ENCODE measurements at regions not wholly inside any gene's neighbourhood (a gene's known extent, or its start where the extent isn't known, plus 50 kb on each side); places are given as distances from the start of the nearest gene placed in this dataset.

DNA sequence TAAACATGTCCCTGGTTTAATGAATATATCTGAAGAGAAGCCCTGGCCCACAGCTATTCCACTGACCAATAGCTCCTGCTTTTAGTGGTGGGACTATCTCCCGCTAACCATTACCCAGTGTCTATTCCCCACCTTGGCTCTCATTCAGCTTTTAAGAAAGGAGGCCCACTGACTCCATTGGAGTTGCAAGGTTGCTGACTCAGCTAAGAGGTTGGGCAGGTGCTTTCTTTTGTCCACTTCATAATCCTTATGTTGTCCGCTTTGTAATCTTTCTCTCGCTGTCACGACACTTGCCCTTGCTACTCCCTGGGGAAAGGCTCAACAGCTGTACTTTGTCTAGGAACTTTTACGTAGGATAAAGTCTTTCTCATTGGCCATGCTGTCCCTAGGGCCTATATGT, 453.4 kb upstream of the CCDC196 start:
- TF ChIP-seq MAFK (IDR thresholded peaks at IDR 0.05; ENCODE audit: low read depth, low read length): peak; percentile 52
- TF ChIP-seq SMC3 (IDR thresholded peaks at IDR 0.05; ENCODE audit: low read depth, low read length): no peak
- H2BK15ac ChIP-seq (ENCODE audit: low read depth, low read length): no peak overlapping the region
- intact Hi-C loops (cut with micrococcal nuclease): no loop called here
- H2AK9ac ChIP-seq (replicated peaks; ENCODE audit: low read depth, low read length, poor library complexity): no peak overlapping the region
- no peak overlapping the region for H3K56ac ChIP-seq (ENCODE audit: extremely low read depth, insufficient read depth, low read length)
- H2BK20ac ChIP-seq (ENCODE audit: low read depth, low read length): no peak overlapping the region
- H3K18ac ChIP-seq (ENCODE audit: low read depth, low read length): no peak overlapping the region
- no peak overlapping the region for H2AK5ac ChIP-seq (ENCODE audit: low read depth, low read length)
- no peaks in the 10 kb centered on the region for H4K20me1 ChIP-seq (ENCODE audit: insufficient read depth, low read length)
- H2BK120ac ChIP-seq (ENCODE audit: low read depth, low read length): no peak overlapping the region
- CTCF ChIA-PET: no interaction called here
- H4K8ac ChIP-seq (ENCODE audit: low read depth in 2 of 2, low read length in 2 of 2): no peak overlapping the region
- no peak overlapping the region for H2BK5ac ChIP-seq (ENCODE audit: low read depth, low read length, poor library complexity, severe bottlenecking)
- H3K9ac ChIP-seq (ENCODE audit: low read depth, low read length): no peak overlapping the region
- H3K14ac ChIP-seq (replicated peaks; ENCODE audit: low read depth, low read length): no peak overlapping the region
- H4K91ac ChIP-seq (ENCODE audit: insufficient read depth, low read depth, low read length): no peak overlapping the region
- no peak overlapping the region for H3K4me3 ChIP-seq (ENCODE audit: insufficient read depth, low read depth, low read length)
- no peak overlapping the region for H2AFZ ChIP-seq (replicated peaks; ENCODE audit: low read length, poor library complexity)
- no peak overlapping the region for H3K23ac ChIP-seq (ENCODE audit: low read depth, low read length)
- H3K4me2 ChIP-seq (ENCODE audit: low read depth, low read length): no peak overlapping the region
- no peaks in the 10 kb centered on the region for H3K79me1 ChIP-seq (ENCODE audit: low read depth in 1 of 2, low read length in 2 of 2)
- dilution Hi-C loops (cut with HindIII; ENCODE audit: low sequenced_read_pairs, unreplicated experiment): no loop called here
- H3K9me1 ChIP-seq (ENCODE audit: insufficient read depth, low read length): no peaks in the 10 kb centered on the region
- no peaks in the 10 kb centered on the region for H3K4me1 ChIP-seq (ENCODE audit: control insufficient read depth, insufficient read depth, low read length)
- in situ Hi-C loops (cut with MboI; ENCODE audit: low sequenced_read_pairs): no loop called here
- ATAC-seq (ENCODE audit: low read depth) (no peak), DNase-seq (no peak)
- H3K4ac ChIP-seq (ENCODE audit: low read depth, low read length): no peak overlapping the region
- 79% methylated on average over 3 of the region's 5 CpGs; no CpG with 5 or more reads in 1 of the 2 experiments for WGBS, 2 experiments (ENCODE audit: extremely low coverage in 2 of 2, insufficient read length in 1 of 2)
- peaks cover 4% of the 10 kb centered on the region; the same call in 1 of the 2 replicates for H3K9me3 ChIP-seq (ENCODE audit: control insufficient read depth, insufficient read depth, low read length)
- no peak overlapping the region for H4K5ac ChIP-seq (ENCODE audit: low read depth, low read length)
- no TSS peak for BruUV-seq (replicated peaks)
- H3K27me3 ChIP-seq (ENCODE audit: control insufficient read depth, insufficient read depth, low read length): no peaks in the 10 kb centered on the region
- no peak overlapping the region for H3K27ac ChIP-seq (ENCODE audit: insufficient read depth, low read length)
- H3K36me3 ChIP-seq (ENCODE audit: control insufficient read depth, insufficient read depth, low read length): no peaks in the 10 kb centered on the region
- POLR2A ChIA-PET (ENCODE audit: unreplicated experiment): no interaction called here
